Thyroid gland (tissue), 4 donors: ENCODE measurements at regions not wholly inside any gene's neighbourhood (a gene's known extent, or its start where the extent isn't known, plus 50 kb on each side); places are given as distances from the start of the nearest gene placed in this dataset.

ENCODE experiments used
- POLR2A ChIP-seq, 2 donors: fragments of 450-650 bp; IDR thresholded peaks; one replicate each; pipeline ENCODE4 v1.6.1; 2017; ENCODE audit warnings: antibody characterized with exemption in 2 of 2, mild to moderate bottlenecking in 2 of 2, moderate library complexity in 1 of 2
- TF ChIP-seq, protein P1 (sequence below), 6 experiments: fragments of 200-600 bp in 3 of 6; fragments of 450-650 bp in 3 of 6; sonication (generic) in 3 of 6; IDR thresholded peaks; one replicate each; pipeline ENCODE4 v1.5.1; 2016 to 2019; ENCODE audit warnings: antibody characterized with exemption in 6 of 6, mild to moderate bottlenecking in 2 of 6, inconsistent platforms in 1 of 6, moderate library complexity in 1 of 6

DNA sequence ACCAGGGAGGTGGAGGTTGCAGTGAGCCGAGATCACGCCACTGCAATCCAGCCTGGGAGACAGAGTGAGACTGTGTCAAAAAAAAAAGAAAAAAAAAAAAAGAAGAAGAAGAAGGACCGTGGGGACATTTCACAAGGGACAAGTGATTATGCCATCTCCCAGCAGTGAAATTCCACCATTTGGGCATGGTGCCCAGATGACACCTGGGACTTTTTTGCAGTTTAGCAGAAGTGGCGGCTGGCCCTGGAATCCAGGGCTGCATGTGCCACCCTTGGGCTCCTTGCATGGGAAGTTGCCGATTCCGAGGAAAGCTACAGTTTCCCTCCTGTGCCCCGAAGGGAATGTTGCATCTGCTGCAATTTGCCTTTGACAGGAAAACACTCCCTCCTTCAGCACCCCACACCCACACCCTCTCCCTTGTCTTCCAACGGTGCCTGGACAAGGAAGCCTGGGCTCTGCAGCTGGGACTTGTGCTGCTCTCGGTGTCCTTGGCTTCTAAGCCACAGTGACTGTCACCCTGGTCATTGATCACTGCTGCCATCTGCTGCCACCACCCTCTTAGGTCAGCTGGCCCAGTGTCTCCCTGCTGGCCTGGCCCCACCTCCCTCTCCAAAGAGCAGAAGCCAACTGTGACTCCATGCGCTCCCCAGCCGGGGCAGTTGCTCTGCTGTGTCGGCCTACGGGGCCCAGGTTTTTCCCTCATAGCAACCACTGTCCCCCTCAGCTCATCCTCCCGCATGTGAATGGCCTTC, 56.4 kb upstream of the LRRC30 start:
- TF ChIP-seq, protein P1, sequence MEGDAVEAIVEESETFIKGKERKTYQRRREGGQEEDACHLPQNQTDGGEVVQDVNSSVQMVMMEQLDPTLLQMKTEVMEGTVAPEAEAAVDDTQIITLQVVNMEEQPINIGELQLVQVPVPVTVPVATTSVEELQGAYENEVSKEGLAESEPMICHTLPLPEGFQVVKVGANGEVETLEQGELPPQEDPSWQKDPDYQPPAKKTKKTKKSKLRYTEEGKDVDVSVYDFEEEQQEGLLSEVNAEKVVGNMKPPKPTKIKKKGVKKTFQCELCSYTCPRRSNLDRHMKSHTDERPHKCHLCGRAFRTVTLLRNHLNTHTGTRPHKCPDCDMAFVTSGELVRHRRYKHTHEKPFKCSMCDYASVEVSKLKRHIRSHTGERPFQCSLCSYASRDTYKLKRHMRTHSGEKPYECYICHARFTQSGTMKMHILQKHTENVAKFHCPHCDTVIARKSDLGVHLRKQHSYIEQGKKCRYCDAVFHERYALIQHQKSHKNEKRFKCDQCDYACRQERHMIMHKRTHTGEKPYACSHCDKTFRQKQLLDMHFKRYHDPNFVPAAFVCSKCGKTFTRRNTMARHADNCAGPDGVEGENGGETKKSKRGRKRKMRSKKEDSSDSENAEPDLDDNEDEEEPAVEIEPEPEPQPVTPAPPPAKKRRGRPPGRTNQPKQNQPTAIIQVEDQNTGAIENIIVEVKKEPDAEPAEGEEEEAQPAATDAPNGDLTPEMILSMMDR (IDR thresholded peaks at IDR 0.05) = peak in 4 of 6 experiments; percentile 9 to 61 (median 37)
- TF ChIP-seq POLR2A (IDR thresholded peaks at IDR 0.05) = no peak
